ENCODE measurements at regions not wholly inside any gene's neighbourhood (a gene's known extent, or its start where the extent isn't known, plus 50 kb on each side); places are given as distances from the start of the nearest gene placed in this dataset.

GRCh38 chr5:166570865-166571264 lies 1720.6 kb upstream of the WWC1 start:
- H3K36me3 Mint-ChIP-seq (ENCODE audit: low read depth): no peaks in the 10 kb centered on the region
- CTCF ChIA-PET: no interaction called here
- intact Hi-C loops (cut with micrococcal nuclease): no loop called here
- DNase-seq (no peak), ATAC-seq (no peak)
- peaks cover 18% of the 10 kb centered on the region for H3K9me3 Mint-ChIP-seq
- H3K4me3 Mint-ChIP-seq: no peak overlapping the region
- POLR2A ChIA-PET: interaction anchor here (0.6 kb wide), 1 partner anchor 291 kb away, joined by 4 read pairs; no protein-coding TSS in a partner anchor
- H3K4me1 Mint-ChIP-seq (ENCODE audit: low read depth): no peaks in the 10 kb centered on the region
- TF ChIP-seq CTCF (IDR thresholded peaks at IDR 0.05): no peak
- H3K27ac Mint-ChIP-seq: no peak overlapping the region
- H3K27me3 Mint-ChIP-seq: no peaks in the 10 kb centered on the region

- no peaks in the 10 kb centered on the region for H3K27me3 Mint-ChIP-seq
- ChIA-PET CTCF (no interaction called here), POLR2A (no interaction called here)
- ATAC-seq: no peak
- H3K4me3 Mint-ChIP-seq: no peak overlapping the region
- no peak for TF ChIP-seq CTCF (IDR thresholded peaks at IDR 0.05)
- H3K9me3 Mint-ChIP-seq: peaks cover 18% of the 10 kb centered on the region
- no peak for DNase-seq
- no peak overlapping the region for H3K27ac Mint-ChIP-seq
- intact Hi-C loops (cut with micrococcal nuclease): no loop called here
- no peaks in the 10 kb centered on the region for H3K4me1 Mint-ChIP-seq (ENCODE audit: low read depth)
- H3K36me3 Mint-ChIP-seq (ENCODE audit: low read depth): no peaks in the 10 kb centered on the region
These were observed 1719.8 kb upstream of the WWC1 start for GRCh38 chr5:166571668-166572067.

- Mint-ChIP-seq H3K4me3 (no peak overlapping the region), H3K27ac (no peak overlapping the region), H3K27me3 (no peaks in the 10 kb centered on the region), H3K9me3 (peaks cover 14% of the 10 kb centered on the region), H3K4me1 (ENCODE audit: low read depth) (no peaks in the 10 kb centered on the region), H3K36me3 (ENCODE audit: low read depth) (no peaks in the 10 kb centered on the region)
- DNase-seq (no peak), ATAC-seq (no peak)
- no peak for TF ChIP-seq CTCF (IDR thresholded peaks at IDR 0.05)
- intact Hi-C loops (cut with micrococcal nuclease): no loop called here
- ChIA-PET POLR2A (no interaction called here), CTCF (no interaction called here)
These were observed 1715.1 kb upstream of the WWC1 start for GRCh38 chr5:166576323-166576722.

GRCh38 chr5:166581826-166582225 lies 1709.6 kb upstream of the WWC1 start:
- POLR2A ChIA-PET: no interaction called here
- no peak overlapping the region for H3K27ac Mint-ChIP-seq

GRCh38 chr5:166582416-166582815 lies 1709.0 kb upstream of the WWC1 start:
- POLR2A ChIA-PET: no interaction called here

More at GRCh38 chr5:166581826-166582225, 1709.6 kb upstream of the WWC1 start:
- Mint-ChIP-seq H3K36me3 (ENCODE audit: low read depth) (no peaks in the 10 kb centered on the region), H3K4me1 (ENCODE audit: low read depth) (no peaks in the 10 kb centered on the region), H3K4me3 (no peak overlapping the region), H3K9me3 (peaks cover 6% of the 10 kb centered on the region), H3K27me3 (no peaks in the 10 kb centered on the region)
- CTCF ChIA-PET: no interaction called here
- no peak for DNase-seq
- no peak for ATAC-seq
- no peak for TF ChIP-seq CTCF (IDR thresholded peaks at IDR 0.05)
- intact Hi-C loops (cut with micrococcal nuclease): no loop called here

More at GRCh38 chr5:166582416-166582815, 1709.0 kb upstream of the WWC1 start:
- CTCF ChIA-PET: no interaction called here
- H3K27me3 Mint-ChIP-seq: no peaks in the 10 kb centered on the region
- intact Hi-C loops (cut with micrococcal nuclease): no loop called here
- no peak for DNase-seq
- no peaks in the 10 kb centered on the region for H3K4me1 Mint-ChIP-seq (ENCODE audit: low read depth)
- no peak overlapping the region for H3K27ac Mint-ChIP-seq
- no peak for ATAC-seq
- H3K36me3 Mint-ChIP-seq (ENCODE audit: low read depth): no peaks in the 10 kb centered on the region
- TF ChIP-seq CTCF (IDR thresholded peaks at IDR 0.05): no peak
- peaks cover 6% of the 10 kb centered on the region for H3K9me3 Mint-ChIP-seq
- H3K4me3 Mint-ChIP-seq: no peak overlapping the region

Measured in activated CD8-positive, alpha-beta T cell treated with anti-CD3 and anti-CD28 coated beads for 36 hours (primary cell).